Neural progenitor cell (in vitro differentiated cells): ENCODE measurements at regions not wholly inside any gene's neighbourhood (a gene's known extent, or its start where the extent isn't known, plus 50 kb on each side); places are given as distances from the start of the nearest gene placed in this dataset.
"Not testable (repeated sequence)": the region's sequence is repeated elsewhere in the genome, so short reads cannot be mapped to it uniquely, and the experiment has no call there.

Experiments
- DNase-seq: peaks from one replicate; pipeline ENCODE4 v3.0.0-alpha.2; 2016; ENCODE audit warnings: low spot score
- H2AFZ ChIP-seq: fragments of 200-600 bp; sonication (generic); replicated peaks from 2 replicates; pipeline ENCODE4 v1.6.1; 2016; ENCODE audit warnings: antibody characterized with exemption
- H3F3A ChIP-seq: fragments of 200-600 bp; sonication (generic); 2 replicates; pipeline ENCODE4 v1.6.1; 2016; ENCODE audit warnings: antibody characterized with exemption, low read depth
- H3K27ac ChIP-seq: fragments of 200-600 bp; sonication (generic); 2 replicates; pipeline ENCODE4 v1.5.1; 2016; ENCODE audit warnings: mild to moderate bottlenecking
- H3K27me3 ChIP-seq: fragments of 200-600 bp; sonication (generic); 2 replicates; pipeline ENCODE4 v1.6.1; 2016; ENCODE audit warnings: mild to moderate bottlenecking, moderate library complexity
- H3K36me3 ChIP-seq: fragments of 200-600 bp; sonication (generic); 2 replicates; pipeline ENCODE4 v1.5.1; 2016
- H3K4me1 ChIP-seq: fragments of 200-600 bp; sonication (generic); 2 replicates; pipeline ENCODE4 v1.6.1; 2016; ENCODE audit warnings: mixed run types
- H3K4me2 ChIP-seq: fragments of 200-600 bp; sonication (generic); 2 replicates; pipeline ENCODE4 v1.6.1; 2016
- H3K4me3 ChIP-seq: fragments of 200-600 bp; sonication (generic); 2 replicates; pipeline ENCODE4 v1.5.1; 2016
- H3K79me2 ChIP-seq: fragments of 200-600 bp; sonication (generic); 2 replicates; pipeline ENCODE4 v1.6.1; 2016; ENCODE audit warnings: low read depth
- H3K9ac ChIP-seq: fragments of 200-600 bp; sonication (generic); 2 replicates; pipeline ENCODE4 v1.6.1; 2016
- H3K9me3 ChIP-seq: fragments of 200-600 bp; sonication (generic); 2 replicates; pipeline ENCODE4 v1.5.1; 2016; ENCODE audit warnings: low read depth
- H4K20me1 ChIP-seq: fragments of 200-600 bp; sonication (generic); 2 replicates; pipeline ENCODE4 v1.6.1; 2016; ENCODE audit warnings: low read depth
- H3K27ac Mint-ChIP-seq: 3 replicates; pipeline ENCODE4 v1.8.0; 2021; ENCODE audit warnings: mixed read lengths
- H3K27me3 Mint-ChIP-seq: 2 replicates; pipeline ENCODE4 v1.8.0; 2022; ENCODE audit warnings: low read depth, mild to moderate bottlenecking, inconsistent platforms, moderate library complexity, mixed read lengths; ENCODE audit not compliant: insufficient read depth
- H3K36me3 Mint-ChIP-seq: 3 replicates; pipeline ENCODE4 v1.8.0; 2021; ENCODE audit warnings: mixed read lengths
- H3K4me1 Mint-ChIP-seq: 3 replicates; pipeline ENCODE4 v1.8.0; 2021; ENCODE audit warnings: mixed read lengths
- H3K4me3 Mint-ChIP-seq: 3 replicates; pipeline ENCODE4 v1.8.0; 2021; ENCODE audit warnings: mild to moderate bottlenecking, moderate library complexity, mixed read lengths
- H3K9me3 Mint-ChIP-seq: 3 replicates; pipeline ENCODE4 v1.8.0; 2020; ENCODE audit warnings: mixed read lengths
- CTCF ChIP-seq: fragments of 200-600 bp; sonication (generic); IDR thresholded peaks from 2 replicates; pipeline ENCODE4 v1.5.1; 2017; ENCODE audit warnings: antibody characterized with exemption, mild to moderate bottlenecking
- EZH2 ChIP-seq: fragments of 200-600 bp; sonication (generic); IDR thresholded peaks from 2 replicates; pipeline ENCODE4 v1.6.1; 2017; ENCODE audit warnings: antibody characterized with exemption, mild to moderate bottlenecking, moderate library complexity
- EZH2phosphoT487 ChIP-seq: fragments of 200-600 bp; sonication (generic); IDR thresholded peaks from 2 replicates; pipeline ENCODE4 v1.6.1; 2017; ENCODE audit warnings: antibody characterized with exemption

DNA sequence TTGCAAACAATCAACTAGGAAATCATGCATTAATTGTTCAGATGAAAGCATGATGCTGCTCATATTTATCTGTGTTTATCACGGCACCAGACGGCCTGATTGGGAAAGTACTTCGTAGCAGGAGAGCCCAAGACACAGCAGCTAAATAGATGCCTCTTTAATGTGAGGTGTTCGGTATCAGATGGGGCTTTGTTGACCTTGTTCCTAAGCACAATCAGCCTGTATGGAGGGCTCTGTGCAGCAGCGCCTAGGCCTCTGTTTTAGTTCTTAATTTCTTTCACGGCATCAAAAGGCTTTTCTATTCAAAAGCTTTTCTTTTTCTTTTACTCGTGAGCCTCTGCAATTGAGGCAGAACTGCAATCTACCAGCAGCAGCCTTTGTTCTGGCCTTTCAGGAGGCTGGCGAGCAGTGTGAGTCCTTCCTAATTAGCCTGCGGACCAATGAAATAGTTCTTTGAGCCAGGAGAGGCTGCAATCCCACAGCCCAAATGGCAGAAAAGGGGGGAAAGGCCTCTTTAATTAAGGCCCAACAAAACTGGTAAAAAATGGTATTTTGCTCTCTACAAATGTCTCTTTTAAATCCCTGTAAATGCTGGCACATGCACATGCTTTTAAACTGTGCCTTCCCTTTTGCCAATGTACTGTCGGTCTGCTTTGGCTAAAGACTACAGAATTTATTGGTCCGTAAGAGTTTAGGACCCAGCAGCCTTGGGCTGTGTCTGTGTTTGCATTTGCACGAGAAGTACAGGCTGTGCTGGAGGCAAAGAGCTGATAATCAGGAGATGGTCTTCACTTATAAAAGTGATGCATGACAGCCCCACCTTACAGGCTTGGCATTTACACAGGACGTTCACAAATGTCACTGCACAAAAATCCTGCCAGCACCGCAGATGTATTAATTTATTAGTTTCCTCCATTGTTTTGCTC, 159.6 kb downstream of the RND3 start:
- peak; percentile 96 for DNase-seq
- H4K20me1 ChIP-seq, result no peaks in the 10 kb centered on the region
- no peak overlapping the region for H3K9ac ChIP-seq
- peak overlapping the region; percentile 79 for H3K4me2 ChIP-seq
- H3K4me1 ChIP-seq, result peaks cover 54% of the 10 kb centered on the region
- H3K27ac ChIP-seq, result peak overlapping the region; percentile 95
- H3K9me3 ChIP-seq, result no peaks in the 10 kb centered on the region
- TF ChIP-seq CTCF (no peak), EZH2phosphoT487 (peak; percentile 46), EZH2 (no peak)
- H3K27me3 ChIP-seq, result no peaks in the 10 kb centered on the region
- Mint-ChIP-seq H3K27me3 (no peaks in the 10 kb centered on the region), H3K27ac (peak overlapping the region; percentile 97), H3K4me3 (peak overlapping the region; percentile 73), H3K9me3 (peaks cover 2% of the 10 kb centered on the region), H3K36me3 (no peaks in the 10 kb centered on the region), H3K4me1 (peaks cover 38% of the 10 kb centered on the region)
- H3K79me2 ChIP-seq, result no peaks in the 10 kb centered on the region
- H3K36me3 ChIP-seq, result no peaks in the 10 kb centered on the region
- peaks cover 27% of the 10 kb centered on the region for H3F3A ChIP-seq
- H2AFZ ChIP-seq, result no peak overlapping the region
- peak overlapping the region; percentile 31 for H3K4me3 ChIP-seq

- Histone ChIP-seq H3K4me1 (peaks cover 65% of the 10 kb centered on the region), H3K9me3 (no peaks in the 10 kb centered on the region), H3K4me2 (no peak overlapping the region), H3K27me3 (no peaks in the 10 kb centered on the region), H3F3A (peaks cover 27% of the 10 kb centered on the region), H4K20me1 (no peaks in the 10 kb centered on the region), H3K27ac (no peak overlapping the region), H3K79me2 (no peaks in the 10 kb centered on the region), H2AFZ (peak overlapping the region; percentile 62), H3K9ac (no peak overlapping the region), H3K4me3 (no peak overlapping the region), H3K36me3 (no peaks in the 10 kb centered on the region)
- no peak for TF ChIP-seq EZH2phosphoT487
- TF ChIP-seq CTCF, result no peak
- no peak for TF ChIP-seq EZH2
- no peak overlapping the region for H3K4me3 Mint-ChIP-seq
- DNase-seq, result no peak
- H3K9me3 Mint-ChIP-seq, result no peaks in the 10 kb centered on the region
- H3K36me3 Mint-ChIP-seq, result no peaks in the 10 kb centered on the region
- no peak overlapping the region for H3K27ac Mint-ChIP-seq
- H3K4me1 Mint-ChIP-seq, result peaks cover 38% of the 10 kb centered on the region
- no peaks in the 10 kb centered on the region for H3K27me3 Mint-ChIP-seq
Measured at GRCh38 chr2:150325656-150326314, 161.7 kb downstream of the RND3 start.

DNA sequence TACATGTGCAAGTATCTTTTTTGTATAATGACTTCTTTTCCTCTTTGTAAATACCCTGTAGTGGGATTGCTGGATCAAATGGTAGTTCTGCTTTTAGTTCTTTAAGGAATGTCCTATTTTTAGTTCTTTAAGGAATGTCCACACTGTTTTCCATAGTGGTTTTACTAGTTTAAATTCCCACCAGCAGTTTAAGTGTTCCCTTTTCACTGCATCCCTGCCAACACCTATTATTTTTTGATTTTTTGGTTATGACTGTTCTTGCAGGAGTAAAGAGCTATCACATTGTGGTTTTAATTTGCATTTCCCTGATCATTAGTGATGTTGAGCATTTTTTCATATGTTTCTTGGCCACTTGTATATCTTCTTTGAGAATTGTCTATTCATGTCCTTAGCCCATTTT, 164.4 kb downstream of the RND3 start:
- H3K4me1 Mint-ChIP-seq, result peaks cover 32% of the 10 kb centered on the region
- H4K20me1 ChIP-seq, H2AFZ ChIP-seq, H3K9me3 ChIP-seq, H3K27ac ChIP-seq, H3K27me3 ChIP-seq, H3K36me3 ChIP-seq, H3K9ac ChIP-seq, H3K79me2 ChIP-seq, H3K27ac Mint-ChIP-seq, H3K4me2 ChIP-seq, H3K9me3 Mint-ChIP-seq, H3K36me3 Mint-ChIP-seq, H3K4me3 Mint-ChIP-seq, DNase-seq, H3K4me3 ChIP-seq, H3K27me3 Mint-ChIP-seq: not testable (repeated sequence)
- peaks cover 19% of the 10 kb centered on the region for H3F3A ChIP-seq
- H3K4me1 ChIP-seq, result peaks cover 54% of the 10 kb centered on the region

DNA sequence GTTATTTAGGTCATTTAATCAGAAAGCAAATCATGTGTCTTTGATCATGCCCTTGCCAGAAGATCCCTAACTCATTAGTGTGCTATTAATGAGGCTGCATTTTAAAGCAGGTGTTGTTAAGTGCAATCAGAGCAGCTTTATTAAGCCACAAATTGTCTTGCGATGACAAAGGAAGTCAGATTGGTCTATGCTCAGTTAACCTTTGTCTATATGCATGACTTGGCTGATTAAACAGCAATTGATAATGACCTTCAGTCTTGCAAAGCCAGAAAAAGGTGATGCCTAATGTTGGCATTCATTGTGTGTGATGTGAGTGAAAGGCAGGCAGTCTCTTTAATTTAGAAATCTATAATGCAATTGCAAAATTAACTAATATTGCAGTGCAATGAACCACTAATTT, 166.9 kb downstream of the RND3 start:
- H3K36me3 ChIP-seq, result no peaks in the 10 kb centered on the region
- H3F3A ChIP-seq, result no peaks in the 10 kb centered on the region
- H3K27ac ChIP-seq, result no peak overlapping the region
- no peak overlapping the region for H3K9ac ChIP-seq
- no peak overlapping the region for H3K4me3 ChIP-seq
- H3K27me3 ChIP-seq, result no peaks in the 10 kb centered on the region
- no peak overlapping the region for H3K4me2 ChIP-seq
- no peak overlapping the region for H2AFZ ChIP-seq
- H3K36me3 Mint-ChIP-seq, result peaks cover 2% of the 10 kb centered on the region
- peaks cover 9% of the 10 kb centered on the region for H3K4me1 Mint-ChIP-seq
- no peaks in the 10 kb centered on the region for H3K27me3 Mint-ChIP-seq
- no peaks in the 10 kb centered on the region for H3K79me2 ChIP-seq
- H3K4me1 ChIP-seq, result peaks cover 32% of the 10 kb centered on the region
- peaks cover 10% of the 10 kb centered on the region for H3K9me3 Mint-ChIP-seq
- DNase-seq, result no peak
- TF ChIP-seq EZH2, result no peak
- TF ChIP-seq CTCF, result no peak
- TF ChIP-seq EZH2phosphoT487, result no peak
- H4K20me1 ChIP-seq, result no peaks in the 10 kb centered on the region
- peaks cover 1% of the 10 kb centered on the region for H3K9me3 ChIP-seq
- no peak overlapping the region for H3K27ac Mint-ChIP-seq
- H3K4me3 Mint-ChIP-seq, result no peak overlapping the region
